OCI-LY3 (cell line): ENCODE measurements at regions not wholly inside any gene's neighbourhood (a gene's known extent, or its start where the extent isn't known, plus 50 kb on each side); places are given as distances from the start of the nearest gene placed in this dataset.

Experiments used
- EZH2phosphoT487 ChIP-seq: fragments of 200-600 bp; shearing (Covaris generic); IDR thresholded peaks from 2 replicates; pipeline ENCODE4 v1.6.1; 2018; ENCODE audit warnings: antibody characterized with exemption, mixed run types, low read depth
- TF ChIP-seq, protein P1 (sequence below): fragments of 200-600, 300-600 bp; sonication (generic); IDR thresholded peaks from 2 replicates; pipeline ENCODE4 v1.5.1; 2014; ENCODE audit warnings: antibody characterized with exemption, low read length, low read depth

DNA sequence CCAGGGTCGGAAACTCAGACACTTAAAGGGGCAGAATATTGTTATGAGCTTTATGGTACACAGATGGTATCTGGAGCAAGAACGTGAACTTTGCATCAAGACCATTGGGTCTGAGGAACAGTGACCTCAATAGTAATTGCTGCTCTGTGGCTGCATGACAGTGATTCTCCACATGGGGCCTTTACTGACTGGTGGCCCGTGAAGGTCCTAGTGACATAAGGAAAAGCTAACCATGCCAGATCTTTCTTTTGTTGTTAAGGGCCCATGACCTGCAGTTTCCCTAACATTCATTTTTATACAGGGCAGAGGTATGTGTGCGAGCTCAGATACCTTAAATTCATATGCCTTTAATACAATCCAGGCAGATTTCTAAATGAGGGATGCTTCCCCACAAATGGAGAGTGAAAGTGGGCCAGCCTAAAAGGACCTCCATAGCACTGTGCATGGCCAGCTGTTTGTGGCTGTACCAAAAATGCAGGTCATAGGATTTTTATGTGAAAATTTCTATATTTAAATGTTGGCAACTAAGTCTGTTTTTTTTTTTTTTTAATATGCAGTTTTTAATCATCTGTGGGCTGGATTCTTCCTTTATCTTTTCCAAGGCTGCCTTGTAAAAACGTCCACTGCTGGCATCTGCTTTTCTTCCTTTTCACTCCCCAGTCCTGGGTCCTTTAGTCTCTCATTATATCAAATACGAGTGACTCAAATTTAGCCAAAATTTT is 188.0 kb upstream of the IL12A start:
- TF ChIP-seq, protein P1, sequence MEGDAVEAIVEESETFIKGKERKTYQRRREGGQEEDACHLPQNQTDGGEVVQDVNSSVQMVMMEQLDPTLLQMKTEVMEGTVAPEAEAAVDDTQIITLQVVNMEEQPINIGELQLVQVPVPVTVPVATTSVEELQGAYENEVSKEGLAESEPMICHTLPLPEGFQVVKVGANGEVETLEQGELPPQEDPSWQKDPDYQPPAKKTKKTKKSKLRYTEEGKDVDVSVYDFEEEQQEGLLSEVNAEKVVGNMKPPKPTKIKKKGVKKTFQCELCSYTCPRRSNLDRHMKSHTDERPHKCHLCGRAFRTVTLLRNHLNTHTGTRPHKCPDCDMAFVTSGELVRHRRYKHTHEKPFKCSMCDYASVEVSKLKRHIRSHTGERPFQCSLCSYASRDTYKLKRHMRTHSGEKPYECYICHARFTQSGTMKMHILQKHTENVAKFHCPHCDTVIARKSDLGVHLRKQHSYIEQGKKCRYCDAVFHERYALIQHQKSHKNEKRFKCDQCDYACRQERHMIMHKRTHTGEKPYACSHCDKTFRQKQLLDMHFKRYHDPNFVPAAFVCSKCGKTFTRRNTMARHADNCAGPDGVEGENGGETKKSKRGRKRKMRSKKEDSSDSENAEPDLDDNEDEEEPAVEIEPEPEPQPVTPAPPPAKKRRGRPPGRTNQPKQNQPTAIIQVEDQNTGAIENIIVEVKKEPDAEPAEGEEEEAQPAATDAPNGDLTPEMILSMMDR: no peak
- no peak for TF ChIP-seq EZH2phosphoT487
